ENCODE measurements at regions not wholly inside any gene's neighbourhood (a gene's known extent, or its start where the extent isn't known, plus 50 kb on each side); places are given as distances from the start of the nearest gene placed in this dataset.

DNA sequence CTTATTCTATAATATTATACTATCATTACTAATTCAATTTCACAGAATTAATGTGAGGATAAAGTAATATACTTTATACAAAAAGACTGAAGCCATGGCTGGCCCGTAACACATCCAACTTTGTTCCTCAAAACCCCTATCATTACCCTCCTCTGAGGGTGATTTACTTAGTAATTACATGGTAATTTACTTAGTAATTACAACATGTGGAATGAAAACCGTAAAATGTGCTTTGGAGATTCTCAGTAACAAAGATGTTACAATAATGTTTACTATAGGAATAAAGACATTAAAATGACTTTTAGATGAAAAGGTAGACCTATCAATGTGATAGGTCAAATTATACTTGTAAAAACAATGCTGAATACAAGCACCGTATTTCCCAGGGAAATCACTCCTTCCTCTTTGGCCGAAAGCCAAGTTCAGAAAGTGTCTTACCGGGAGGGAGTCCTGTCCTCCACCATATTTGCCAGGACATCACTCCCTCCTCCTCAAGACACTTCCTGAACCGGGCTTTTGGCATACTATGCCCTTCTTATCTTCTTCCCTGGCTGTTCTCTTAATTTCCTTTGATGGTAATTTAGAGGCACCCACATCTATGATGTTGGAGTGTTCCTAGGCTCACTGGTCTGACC, 1047.8 kb downstream of the SOCS6 start:
- Mint-ChIP-seq H3K27me3 (ENCODE audit: low read depth) (no peaks in the 10 kb centered on the region), H3K27ac (no peak overlapping the region), H3K4me3 (no peak overlapping the region), H3K4me1 (no peaks in the 10 kb centered on the region), H3K9me3 (no peaks in the 10 kb centered on the region), H3K36me3 (ENCODE audit: low read depth) (no peaks in the 10 kb centered on the region)
- TF ChIP-seq, protein P1, sequence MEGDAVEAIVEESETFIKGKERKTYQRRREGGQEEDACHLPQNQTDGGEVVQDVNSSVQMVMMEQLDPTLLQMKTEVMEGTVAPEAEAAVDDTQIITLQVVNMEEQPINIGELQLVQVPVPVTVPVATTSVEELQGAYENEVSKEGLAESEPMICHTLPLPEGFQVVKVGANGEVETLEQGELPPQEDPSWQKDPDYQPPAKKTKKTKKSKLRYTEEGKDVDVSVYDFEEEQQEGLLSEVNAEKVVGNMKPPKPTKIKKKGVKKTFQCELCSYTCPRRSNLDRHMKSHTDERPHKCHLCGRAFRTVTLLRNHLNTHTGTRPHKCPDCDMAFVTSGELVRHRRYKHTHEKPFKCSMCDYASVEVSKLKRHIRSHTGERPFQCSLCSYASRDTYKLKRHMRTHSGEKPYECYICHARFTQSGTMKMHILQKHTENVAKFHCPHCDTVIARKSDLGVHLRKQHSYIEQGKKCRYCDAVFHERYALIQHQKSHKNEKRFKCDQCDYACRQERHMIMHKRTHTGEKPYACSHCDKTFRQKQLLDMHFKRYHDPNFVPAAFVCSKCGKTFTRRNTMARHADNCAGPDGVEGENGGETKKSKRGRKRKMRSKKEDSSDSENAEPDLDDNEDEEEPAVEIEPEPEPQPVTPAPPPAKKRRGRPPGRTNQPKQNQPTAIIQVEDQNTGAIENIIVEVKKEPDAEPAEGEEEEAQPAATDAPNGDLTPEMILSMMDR (IDR thresholded peaks at IDR 0.05; ENCODE audit: unreplicated experiment in 3 of 3): no peak

DNA sequence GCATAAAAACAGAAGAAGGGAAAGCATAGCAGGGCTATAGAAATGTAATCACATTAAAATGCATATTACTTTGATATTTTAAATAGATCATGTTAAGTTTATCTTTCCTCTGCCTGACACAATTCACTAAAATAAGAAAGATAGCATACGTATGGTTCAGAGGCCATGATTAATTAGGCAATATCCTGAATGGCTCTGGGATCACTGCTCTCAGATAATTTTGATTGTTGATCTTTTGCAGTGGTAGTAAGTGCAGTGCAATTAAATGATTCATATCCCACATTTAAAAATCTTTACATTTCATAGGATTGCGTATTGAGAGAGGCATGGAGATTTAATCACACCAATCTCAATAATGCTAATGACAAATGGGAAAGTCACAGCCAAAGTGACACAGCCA, 1040.7 kb downstream of the SOCS6 start:
- no peak overlapping the region for H3K27ac Mint-ChIP-seq
- H3K36me3 Mint-ChIP-seq (ENCODE audit: low read depth): no peaks in the 10 kb centered on the region
- TF ChIP-seq, protein P1 (IDR thresholded peaks at IDR 0.05; ENCODE audit: unreplicated experiment in 3 of 3): no peak
- H3K9me3 Mint-ChIP-seq: no peaks in the 10 kb centered on the region
- no peak overlapping the region for H3K4me3 Mint-ChIP-seq
- no peaks in the 10 kb centered on the region for H3K4me1 Mint-ChIP-seq
- no peaks in the 10 kb centered on the region for H3K27me3 Mint-ChIP-seq (ENCODE audit: low read depth)

GRCh38 chr18:71329114-71329513, 1040.3 kb downstream of the SOCS6 start:
- no peaks in the 10 kb centered on the region for H3K27me3 Mint-ChIP-seq (ENCODE audit: low read depth)
- TF ChIP-seq, protein P1 (IDR thresholded peaks at IDR 0.05; ENCODE audit: unreplicated experiment in 3 of 3): no peak
- H3K36me3 Mint-ChIP-seq (ENCODE audit: low read depth): no peaks in the 10 kb centered on the region
- no peaks in the 10 kb centered on the region for H3K9me3 Mint-ChIP-seq
- no peak overlapping the region for H3K4me3 Mint-ChIP-seq
- no peak overlapping the region for H3K27ac Mint-ChIP-seq
- H3K4me1 Mint-ChIP-seq: no peaks in the 10 kb centered on the region

GRCh38 chr18:71327850-71328249, 1039.0 kb downstream of the SOCS6 start:
- no peaks in the 10 kb centered on the region for H3K36me3 Mint-ChIP-seq (ENCODE audit: low read depth)
- H3K4me3 Mint-ChIP-seq: no peak overlapping the region
- peak overlapping the region in 1 of 3 experiments; percentile 31 for H3K27ac Mint-ChIP-seq
- H3K9me3 Mint-ChIP-seq: no peaks in the 10 kb centered on the region
- no peaks in the 10 kb centered on the region for H3K4me1 Mint-ChIP-seq
- TF ChIP-seq, protein P1 (IDR thresholded peaks at IDR 0.05; ENCODE audit: unreplicated experiment in 3 of 3): no peak
- no peaks in the 10 kb centered on the region for H3K27me3 Mint-ChIP-seq (ENCODE audit: low read depth)

GRCh38 chr18:71327441-71327840, 1038.6 kb downstream of the SOCS6 start:
- TF ChIP-seq, protein P1 (IDR thresholded peaks at IDR 0.05; ENCODE audit: unreplicated experiment in 3 of 3): no peak
- Mint-ChIP-seq H3K27me3 (ENCODE audit: low read depth) (no peaks in the 10 kb centered on the region), H3K4me1 (no peaks in the 10 kb centered on the region), H3K27ac (no peak overlapping the region), H3K9me3 (no peaks in the 10 kb centered on the region), H3K36me3 (ENCODE audit: low read depth) (no peaks in the 10 kb centered on the region), H3K4me3 (no peak overlapping the region)

DNA sequence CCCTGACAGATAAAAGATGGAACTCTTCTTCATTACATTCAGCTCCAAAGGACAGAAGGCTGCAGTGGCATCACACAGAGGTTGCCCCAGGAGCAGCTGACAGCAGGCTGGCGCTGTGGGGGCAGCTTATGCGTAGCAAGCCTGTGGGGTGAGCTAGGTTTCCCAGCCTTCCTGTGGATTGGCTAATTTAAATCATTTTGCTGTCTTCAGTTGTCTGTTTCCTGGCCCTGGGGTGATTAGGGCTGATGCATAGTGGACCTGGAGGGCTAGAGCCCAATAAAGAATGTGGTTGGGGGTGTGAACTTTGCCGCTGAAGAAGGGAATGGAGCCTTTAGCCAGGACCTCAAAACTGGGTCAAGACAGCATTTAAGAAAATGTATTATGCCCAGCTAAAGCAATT, 1038.0 kb downstream of the SOCS6 start:
- H3K36me3 Mint-ChIP-seq (ENCODE audit: low read depth): no peaks in the 10 kb centered on the region
- no peaks in the 10 kb centered on the region for H3K9me3 Mint-ChIP-seq

More for the DNA sequence above, 1038.0 kb downstream of the SOCS6 start:
- Mint-ChIP-seq H3K4me3 (no peak overlapping the region), H3K27me3 (ENCODE audit: low read depth) (no peaks in the 10 kb centered on the region), H3K4me1 (no peaks in the 10 kb centered on the region), H3K27ac (no peak overlapping the region)
- TF ChIP-seq, protein P1 (IDR thresholded peaks at IDR 0.05; ENCODE audit: unreplicated experiment in 3 of 3): no peak
